ENCODE measurements at regions not wholly inside any gene's neighbourhood (a gene's known extent, or its start where the extent isn't known, plus 50 kb on each side); places are given as distances from the start of the nearest gene placed in this dataset.

GRCh38 chr2:16040271-16041010 is 100.1 kb downstream of the MYCN start:
- Histone ChIP-seq H2BK5ac (ENCODE audit: low read depth, low read length) (no peak overlapping the region), H3K4me3 (ENCODE audit: extremely low read depth in 1 of 4, insufficient read depth in 2 of 4, low read depth in 3 of 4, low read length in 4 of 4) (no peak overlapping the region), H2AFZ (ENCODE audit: low read length) (no peak overlapping the region), H2BK120ac (replicated peaks; ENCODE audit: low read depth, low read length) (no peak overlapping the region), H3K4me2 (ENCODE audit: insufficient read depth in 1 of 2, low read depth in 2 of 2, low read length in 2 of 2) (no peak overlapping the region), H4K8ac (ENCODE audit: extremely low read depth, insufficient read depth, low read length) (no peak overlapping the region), H3K27ac (ENCODE audit: low read depth, low read length) (no peak overlapping the region), H3K56ac (replicated peaks; ENCODE audit: insufficient read length, low read depth, low read length) (no peak overlapping the region), H4K5ac (ENCODE audit: insufficient read length, low read depth, low read length) (no peak overlapping the region), H2BK12ac (ENCODE audit: low read depth, low read length) (no peak overlapping the region), H3K23ac (ENCODE audit: insufficient read length) (no peak overlapping the region), H2AK5ac (ENCODE audit: low read depth, low read length) (no peak overlapping the region), H2BK15ac (ENCODE audit: low read length) (no peak overlapping the region), H4K91ac (replicated peaks; ENCODE audit: insufficient read length, low read length) (no peak overlapping the region), H3K4ac (replicated peaks; ENCODE audit: insufficient read length, low read depth, low read length) (no peak overlapping the region), H3K9me3 (ENCODE audit: insufficient read depth in 2 of 2, low read depth in 1 of 2, low read length in 1 of 2) (no peaks in the 10 kb centered on the region), H4K20me1 (replicated peaks in 1 of 2; ENCODE audit: control insufficient read depth in 1 of 2, insufficient read depth in 2 of 2, low read length in 2 of 2) (no peaks in the 10 kb centered on the region), H3K18ac (ENCODE audit: extremely low read depth, low read length) (no peak overlapping the region), H3K9ac (replicated peaks in 1 of 4; ENCODE audit: extremely low read depth in 1 of 4, low read depth in 3 of 4, low read length in 3 of 4) (no peak overlapping the region), H3K79me2 (ENCODE audit: control insufficient read depth in 1 of 2, insufficient read depth in 2 of 2, low read length in 2 of 2) (no peaks in the 10 kb centered on the region), H2BK20ac (ENCODE audit: low read length) (no peak overlapping the region), H3K36me3 (ENCODE audit: control insufficient read depth in 2 of 4, insufficient read depth in 4 of 4, low read length in 3 of 4) (no peaks in the 10 kb centered on the region), H3K79me1 (ENCODE audit: low read depth, low read length) (no peaks in the 10 kb centered on the region), H3K14ac (ENCODE audit: insufficient read length) (no peak overlapping the region), H3K4me1 (replicated peaks in 1 of 4; ENCODE audit: control insufficient read depth in 3 of 4, insufficient read depth in 4 of 4, low read length in 3 of 4) (peaks cover 0 to 6% (median 2%) of the 10 kb centered on the region in 4 experiments; a peak in 4 of 7 replicates), H3K23me2 (ENCODE audit: low read depth, low read length) (no peaks in the 10 kb centered on the region; the same call in 1 of the 2 replicates), H3K27me3 (replicated peaks in 1 of 4; ENCODE audit: control insufficient read depth in 3 of 4, extremely low read depth in 1 of 4, insufficient read depth in 3 of 4, low read length in 3 of 4) (no peaks in the 10 kb centered on the region; a peak in 1 of 7 replicates)
- TF ChIP-seq TBP (IDR thresholded peaks at IDR 0.05; ENCODE audit: low read depth, low read length) (no peak), EP300 (IDR thresholded peaks at IDR 0.05; ENCODE audit: borderline replicate concordance in 1 of 2, low read depth in 2 of 2, low read length in 2 of 2) (no peak), HDAC2 (IDR thresholded peaks at IDR 0.05; ENCODE audit: borderline replicate concordance in 1 of 2, low read depth in 2 of 2, low read length in 2 of 2) (no peak), PHF8 (conservative IDR thresholded peaks at IDR 0.05; ENCODE audit: low read depth, low read length) (no peak), TEAD4 (IDR thresholded peaks at IDR 0.05; ENCODE audit: low read depth, low read length) (no peak), TAF7 (optimal IDR thresholded peaks at IDR 0.05; ENCODE audit: borderline replicate concordance, low read depth, low read length) (no peak), KDM4A (IDR thresholded peaks at IDR 0.05; ENCODE audit: low read depth, low read length, severe bottlenecking) (no peak), EGR1 (IDR thresholded peaks at IDR 0.05; ENCODE audit: borderline replicate concordance, low read depth, low read length) (no peak)
- WGBS, 2 experiments (ENCODE audit: extremely low coverage in 1 of 2, insufficient coverage in 1 of 2, insufficient read length in 1 of 2, insufficient replicate concordance in 2 of 2, low coverage in 1 of 2, low lambda C conversion rate in 2 of 2, missing lambda C conversion rate in 1 of 2) = 93% methylated on average over 7 of the region's 7 CpGs; no CpG with 5 or more reads in 1 of the 2 experiments
- FAIRE-seq = no peak
- ChIA-PET CTCF (ENCODE audit: partially characterized antibody) (no interaction called here), POLR2A (ENCODE audit: partially characterized antibody) (no interaction called here)
- no peak for DNase-seq (ENCODE audit: low read depth in 1 of 2, low spot score in 2 of 2)

Measured in H1 (cell line).